Panc1 (cell line): ENCODE measurements at regions not wholly inside any gene's neighbourhood (a gene's known extent, or its start where the extent isn't known, plus 50 kb on each side); places are given as distances from the start of the nearest gene placed in this dataset.
"Not testable (repeated sequence)": the region's sequence is repeated elsewhere in the genome, so short reads cannot be mapped to it uniquely, and the experiment has no call there.

Experiments
- CTCF ChIP-seq: fragments of 450-650 bp; IDR thresholded peaks from 2 replicates; pipeline ENCODE4 v1.5.1; 2017; ENCODE audit warnings: mild to moderate bottlenecking
- POLR2AphosphoS5 ChIP-seq: IDR thresholded peaks from 2 replicates; pipeline ENCODE4 v1.6.1; 2012; ENCODE audit warnings: mild to moderate bottlenecking, low read depth, low read length, moderate library complexity
- REST ChIP-seq, 2 experiments: IDR thresholded peaks; 2 replicates each; pipeline ENCODE4 v1.6.1; 2011 to 2012; ENCODE audit warnings: low read depth in 2 of 2, control low read depth in 1 of 2, low read length in 1 of 2, mild to moderate bottlenecking in 1 of 2, moderate library complexity in 1 of 2; ENCODE audit not compliant: insufficient read depth in 1 of 2
- SIN3A ChIP-seq: IDR thresholded peaks from 2 replicates; pipeline ENCODE4 v1.6.1; 2012; ENCODE audit warnings: low read depth, mild to moderate bottlenecking, low read length, moderate library complexity, borderline replicate concordance; ENCODE audit not compliant: insufficient read depth

- TF ChIP-seq CTCF; POLR2AphosphoS5; REST (IDR thresholded peaks at IDR 0.05; ENCODE audit: insufficient read depth in 1 of 2, low read depth in 2 of 2, low read length in 1 of 2); SIN3A: not testable (repeated sequence)
These were observed 192.9 kb upstream of the MYL2 start for GRCh38 chr12:111113313-111113712.
